NCI-H524 treated with DMSO at 0.1 percent for 48 hours (cell line): ENCODE measurements at regions not wholly inside any gene's neighbourhood (a gene's known extent, or its start where the extent isn't known, plus 50 kb on each side); places are given as distances from the start of the nearest gene placed in this dataset.

ENCODE experiments used
- DNase-seq: peaks from one replicate; lab custom pipeline; 2025; lab: John Stamatoyannopoulos, UW

GRCh38 chr4:125689805-125690204 is 375.1 kb downstream of the FAT4 start:
- no peak for DNase-seq

- no peak for DNase-seq
Measured at GRCh38 chr4:125693228-125693627, 378.5 kb downstream of the FAT4 start.

- DNase-seq, result no peak
Measured at GRCh38 chr4:125702406-125702805, 387.7 kb downstream of the FAT4 start.

GRCh38 chr4:125703443-125703842 is 388.7 kb downstream of the FAT4 start:
- no peak for DNase-seq

GRCh38 chr4:125704726-125705125 is 390.0 kb downstream of the FAT4 start:
- DNase-seq, result no peak

- no peak for DNase-seq
Measured at GRCh38 chr4:125705681-125706080, 390.9 kb downstream of the FAT4 start.

- DNase-seq, result no peak
Measured at GRCh38 chr4:125707397-125707796, 392.6 kb downstream of the FAT4 start.

GRCh38 chr4:125710766-125711165 is 396.0 kb downstream of the FAT4 start:
- no peak for DNase-seq

GRCh38 chr4:125714049-125714448 is 399.3 kb downstream of the FAT4 start:
- no peak for DNase-seq

GRCh38 chr4:125714845-125715244 is 400.1 kb downstream of the FAT4 start:
- DNase-seq, result no peak

- DNase-seq, result no peak
Measured at GRCh38 chr4:125719987-125720386, 405.2 kb downstream of the FAT4 start.

GRCh38 chr4:125722009-125722408 is 407.3 kb downstream of the FAT4 start:
- DNase-seq, result no peak

GRCh38 chr4:125725957-125726525 is 411.3 kb downstream of the FAT4 start:
- no peak for DNase-seq

- no peak for DNase-seq
Measured at GRCh38 chr4:125727931-125728330, 413.2 kb downstream of the FAT4 start.

GRCh38 chr4:125728568-125728967 is 413.8 kb downstream of the FAT4 start:
- DNase-seq, result no peak

- DNase-seq, result no peak
Measured at GRCh38 chr4:125729171-125729570, 414.4 kb downstream of the FAT4 start.

- no peak for DNase-seq
Measured at GRCh38 chr4:125732632-125733031, 417.9 kb downstream of the FAT4 start.

- no peak for DNase-seq
Measured at GRCh38 chr4:125734504-125734903, 419.7 kb downstream of the FAT4 start.

GRCh38 chr4:125735102-125735501 is 420.3 kb downstream of the FAT4 start:
- DNase-seq, result no peak

GRCh38 chr4:125736057-125736456 is 421.3 kb downstream of the FAT4 start:
- DNase-seq, result no peak

- DNase-seq, result no peak
Measured at GRCh38 chr4:125739760-125740159, 425.0 kb downstream of the FAT4 start.

- no peak for DNase-seq
Measured at GRCh38 chr4:125741825-125742452, 427.2 kb downstream of the FAT4 start.

- no peak for DNase-seq
Measured at GRCh38 chr4:125744891-125745364, 430.2 kb downstream of the FAT4 start.

GRCh38 chr4:125749354-125749753 is 434.6 kb downstream of the FAT4 start:
- DNase-seq, result no peak
